ENCODE measurements at regions not wholly inside any gene's neighbourhood (a gene's known extent, or its start where the extent isn't known, plus 50 kb on each side); places are given as distances from the start of the nearest gene placed in this dataset.

- TF ChIP-seq CTCF (IDR thresholded peaks at IDR 0.05 in 8 of 11, conservative IDR thresholded peaks at IDR 0.05 in 3 of 11) = no peak
- TF ChIP-seq POLR2AphosphoS5 (IDR thresholded peaks at IDR 0.05) = no peak
- no peak for TF ChIP-seq POLR2A (IDR thresholded peaks at IDR 0.05)
These were observed 355.7 kb upstream of the TMEM132C start for GRCh38 chr12:127911291-127911690.
